Activated gamma-delta T cell treated with Interleukin-2 at 50 U/mL for 16 hours (primary cell): ENCODE measurements at regions not wholly inside any gene's neighbourhood (a gene's known extent, or its start where the extent isn't known, plus 50 kb on each side); places are given as distances from the start of the nearest gene placed in this dataset.
"Not testable (repeated sequence)": the region's sequence is repeated elsewhere in the genome, so short reads cannot be mapped to it uniquely, and the experiment has no call there.

Source experiments
- DNase-seq: peaks from one replicate; pipeline ENCODE4 v3.0.0-alpha.2; 2020

DNA sequence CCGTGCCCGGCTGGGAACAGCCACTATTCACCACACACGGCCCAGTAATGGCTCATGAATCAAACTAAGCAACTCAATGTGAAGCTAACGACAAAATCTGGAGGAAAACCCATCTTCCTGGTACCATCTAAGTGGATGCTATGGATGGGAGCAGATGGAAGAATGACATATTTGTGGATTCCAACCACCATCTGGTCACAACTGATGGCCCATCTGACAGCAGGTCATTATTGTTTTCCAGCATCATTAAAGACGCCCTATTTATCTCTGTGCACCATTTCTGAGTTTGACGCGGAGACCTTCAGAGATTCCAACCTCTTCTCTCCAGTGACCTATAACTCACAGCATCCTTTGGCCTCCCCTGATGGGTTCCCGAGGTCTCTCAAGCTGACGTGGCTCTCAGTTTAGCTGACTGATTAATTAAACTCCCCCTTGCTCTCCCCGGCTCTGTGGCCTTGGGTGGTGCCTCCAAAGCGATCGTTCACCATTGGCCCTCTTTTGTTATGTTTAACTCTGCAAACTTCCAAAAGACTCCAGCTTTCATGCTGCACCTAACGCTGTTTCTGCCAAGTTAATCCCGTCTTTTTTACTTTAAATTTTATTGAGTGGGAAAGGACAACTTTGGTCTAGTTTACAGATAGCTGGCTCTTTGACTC is 1514.4 kb downstream of the BRD1 start:
- no peak for DNase-seq

- no peak for DNase-seq
Measured at GRCh38 chr22:48310740-48311139, 1516.9 kb downstream of the BRD1 start.

DNA sequence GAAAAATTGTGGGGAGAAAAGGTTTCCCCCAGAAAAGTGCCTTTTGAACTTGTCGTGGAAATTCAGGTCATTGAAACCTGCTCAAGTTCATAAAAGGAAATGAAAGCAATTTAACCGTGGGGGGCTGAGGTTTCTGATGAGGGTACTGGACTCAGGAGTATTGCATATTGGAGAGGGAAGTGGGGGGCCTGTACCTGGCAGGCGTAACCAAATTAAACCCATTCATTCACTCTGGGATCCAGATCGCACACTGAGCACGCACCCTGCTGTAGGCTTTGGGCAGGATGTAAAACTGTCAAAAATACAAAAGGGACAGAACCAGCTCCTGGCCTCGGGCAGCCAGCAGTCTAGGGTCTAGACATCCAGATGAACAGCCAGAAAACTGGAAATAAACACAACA is 1517.4 kb downstream of the BRD1 start:
- DNase-seq, result no peak

GRCh38 chr22:48309836-48310235 is 1517.8 kb downstream of the BRD1 start:
- DNase-seq, result no peak

DNA sequence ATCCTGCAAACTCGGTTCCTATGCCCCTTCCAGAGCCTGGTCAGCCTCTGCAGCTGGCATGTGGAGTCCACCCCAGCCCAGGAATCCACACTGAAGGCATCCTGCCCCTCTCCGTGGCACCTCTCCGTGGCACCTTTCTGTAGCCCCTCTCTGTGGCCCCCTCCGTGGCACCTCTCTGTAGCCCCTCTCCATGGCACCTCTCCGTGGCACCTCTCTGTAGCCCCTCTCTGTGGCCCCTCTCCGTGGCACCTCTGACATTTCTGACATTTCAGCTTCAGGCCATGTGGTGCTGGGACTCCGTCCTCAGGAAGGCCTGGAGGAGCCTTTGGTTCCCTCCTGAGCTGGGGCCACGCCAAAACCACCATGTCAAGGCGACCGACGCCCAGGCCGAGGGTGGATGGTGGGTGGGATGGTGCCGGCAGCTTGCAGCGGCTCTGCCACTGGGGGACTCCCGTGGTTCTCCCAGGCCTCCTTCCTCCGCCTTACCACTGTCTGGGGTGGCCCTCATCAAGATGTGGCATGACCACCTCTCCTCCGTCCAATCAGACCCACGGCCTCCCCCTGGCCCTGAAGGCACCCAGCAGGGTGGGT is 1518.5 kb downstream of the BRD1 start:
- no peak for DNase-seq

- DNase-seq, result no peak
Measured at GRCh38 chr22:48307931-48308330, 1519.7 kb downstream of the BRD1 start.

DNA sequence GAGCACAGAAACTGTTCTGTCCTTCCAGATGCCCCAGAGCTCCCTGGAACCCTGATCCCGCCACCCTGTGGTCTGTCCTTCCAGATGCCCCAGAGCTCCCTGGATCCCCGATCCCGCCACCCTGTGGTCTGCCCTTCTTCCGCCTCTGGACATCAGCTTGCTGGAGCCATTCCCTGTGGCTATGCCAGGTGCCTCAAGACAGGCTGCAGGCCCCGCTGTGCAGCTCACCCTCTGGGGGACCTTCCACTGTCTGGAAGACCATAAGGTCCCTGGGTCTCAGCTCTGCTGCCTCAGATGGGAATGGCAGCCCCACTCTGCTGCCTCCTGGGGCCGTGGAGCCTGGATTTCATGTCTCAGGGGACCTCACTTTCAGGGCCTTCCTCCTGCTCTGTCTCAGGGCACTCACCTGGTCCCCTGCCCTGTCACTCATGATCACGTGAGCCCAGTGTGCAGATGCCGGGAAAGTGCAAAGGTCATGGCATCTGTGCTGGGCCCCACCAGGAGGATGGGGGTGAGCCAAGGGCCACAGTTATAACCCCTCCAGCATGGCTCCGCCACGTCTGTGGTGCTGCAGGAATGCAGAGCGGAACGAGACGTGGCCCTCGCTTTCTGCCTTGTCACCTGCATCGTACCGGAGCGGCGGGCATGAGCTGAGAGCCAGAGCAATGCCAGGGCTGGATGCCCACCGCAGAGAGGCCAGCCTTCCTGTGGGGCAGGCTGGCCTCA is 1520.7 kb downstream of the BRD1 start:
- no peak for DNase-seq

DNA sequence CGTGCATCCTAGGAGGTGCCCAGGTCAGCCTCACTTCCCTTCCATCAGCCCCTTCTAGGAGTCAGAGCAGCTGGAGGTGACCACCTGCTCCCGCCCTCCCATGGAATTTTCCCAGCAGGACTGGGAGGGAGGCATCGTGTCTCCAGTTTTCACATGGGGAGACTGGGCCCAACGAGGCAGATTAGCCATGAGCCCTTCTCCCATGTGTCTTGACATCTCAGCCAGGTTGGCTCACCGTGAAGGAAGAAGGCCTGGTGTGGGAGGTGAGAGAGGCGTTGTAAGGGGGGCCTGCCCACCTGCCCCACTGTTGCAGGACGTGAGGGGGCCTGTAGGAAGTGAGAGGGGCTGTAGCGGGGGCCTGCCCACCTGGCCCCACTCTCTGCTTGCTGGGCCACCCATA is 1521.4 kb downstream of the BRD1 start:
- DNase-seq, result no peak

DNA sequence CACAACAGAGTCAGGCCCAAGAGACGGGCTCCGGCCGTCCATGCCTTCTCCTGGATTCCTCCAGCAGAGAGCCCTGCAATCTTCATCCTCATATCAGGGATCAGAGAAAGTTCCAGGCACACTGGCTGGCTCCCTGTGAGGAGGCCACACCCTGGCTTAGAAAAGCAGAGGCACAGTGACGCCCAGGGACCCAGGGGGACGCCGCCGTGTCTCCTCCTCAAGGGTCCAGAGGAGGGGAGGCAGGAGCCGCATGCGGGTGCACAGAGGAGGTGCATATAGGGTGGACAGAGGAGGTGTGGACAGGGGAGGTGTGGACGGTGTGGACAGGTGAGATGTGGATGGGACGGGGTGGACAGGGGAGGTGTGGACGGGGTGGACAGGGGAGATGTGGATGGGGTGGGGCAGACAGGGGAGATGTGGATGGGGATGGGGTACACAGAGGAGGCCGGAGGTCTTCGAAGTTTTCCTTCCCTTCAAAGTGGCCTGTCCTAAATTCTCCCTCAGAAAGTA is 1521.9 kb downstream of the BRD1 start:
- DNase-seq, result no peak

- no peak for DNase-seq
Measured at GRCh38 chr22:48303369-48303725, 1524.3 kb downstream of the BRD1 start.

DNA sequence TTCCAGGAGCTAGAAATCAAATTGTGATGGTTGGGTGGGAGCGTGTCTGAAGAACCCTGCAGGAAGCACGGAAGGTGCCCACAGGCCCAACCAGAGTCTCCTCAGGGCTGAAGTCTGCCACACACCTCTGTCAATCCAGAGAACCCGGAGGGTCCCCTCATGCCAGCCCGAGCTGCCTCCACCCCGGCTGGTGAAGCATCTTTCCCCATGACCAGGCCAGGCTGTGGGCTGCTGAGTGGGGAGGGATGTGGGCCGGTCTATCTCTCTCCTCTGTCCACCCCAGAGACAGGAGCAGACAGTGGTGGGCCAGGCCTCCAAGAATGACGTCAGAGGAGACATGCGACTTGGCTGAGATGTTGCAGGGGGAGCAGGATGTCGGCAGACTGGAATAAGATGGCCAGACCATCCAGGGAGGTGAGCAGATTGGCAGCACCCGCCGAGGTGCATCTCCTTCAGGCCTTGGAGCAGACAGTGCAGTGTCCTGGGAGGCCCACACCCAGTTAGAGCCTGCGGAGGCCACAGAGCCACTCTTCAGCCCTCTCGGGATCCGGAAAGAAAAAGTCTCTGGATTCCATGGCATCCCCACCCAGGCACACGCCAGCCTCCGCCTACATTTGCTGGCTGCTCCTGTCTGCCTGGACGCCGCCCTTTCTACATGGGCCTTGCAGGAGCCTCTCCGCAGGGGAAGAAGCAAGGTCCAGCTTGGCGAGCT is 1524.9 kb downstream of the BRD1 start:
- no peak for DNase-seq

- no peak for DNase-seq
Measured at GRCh38 chr22:48301908-48302307, 1525.8 kb downstream of the BRD1 start.

GRCh38 chr22:48301421-48301820 is 1526.3 kb downstream of the BRD1 start:
- no peak for DNase-seq

DNA sequence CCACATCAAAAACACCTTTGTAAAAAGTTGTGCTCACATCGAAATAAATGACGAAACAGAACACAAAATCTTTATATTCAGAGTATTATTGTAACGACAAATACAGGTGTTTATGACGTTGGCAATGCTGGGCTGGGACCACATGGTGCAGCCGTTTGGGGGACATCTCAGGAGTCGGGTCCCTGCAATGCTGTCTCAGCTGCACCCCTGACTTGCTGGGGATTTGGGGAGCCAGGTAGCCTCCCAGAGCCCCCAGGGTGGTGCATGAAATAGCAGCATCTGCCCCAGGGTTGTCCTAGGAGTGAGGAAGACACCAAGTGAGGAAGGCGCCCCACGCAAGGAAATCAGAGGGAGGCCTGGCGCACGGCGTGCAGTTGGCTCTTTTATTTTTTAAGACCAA is 1526.8 kb downstream of the BRD1 start:
- DNase-seq, result no peak

GRCh38 chr22:48299801-48300200 is 1527.9 kb downstream of the BRD1 start:
- DNase-seq, result no peak

- no peak for DNase-seq
Measured at GRCh38 chr22:48299124-48299523, 1528.5 kb downstream of the BRD1 start.

DNA sequence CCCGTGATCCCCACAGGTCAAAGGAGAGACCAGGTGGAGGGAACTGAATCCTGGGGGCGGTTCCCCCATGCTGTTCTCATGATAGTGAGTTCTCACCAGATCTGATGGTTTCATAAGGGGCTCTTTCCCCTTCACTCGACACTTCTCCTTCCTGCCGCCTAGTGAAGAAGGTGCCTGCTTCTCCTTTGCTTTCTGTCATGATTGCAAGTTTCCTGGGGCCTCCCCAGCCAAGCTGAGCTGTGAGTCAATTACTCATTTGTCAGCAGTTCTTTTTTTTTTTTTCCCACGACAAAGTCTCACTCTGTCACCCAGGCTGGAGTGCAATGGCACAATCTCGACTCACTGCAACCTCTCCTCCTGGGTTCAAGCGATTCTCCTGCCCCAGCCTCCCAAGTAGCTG is 1530.4 kb downstream of the BRD1 start:
- no peak for DNase-seq

- not testable (repeated sequence) for DNase-seq
Measured at GRCh38 chr22:48289954-48290353, 1527.5 kb downstream of the TBC1D22A start.

DNA sequence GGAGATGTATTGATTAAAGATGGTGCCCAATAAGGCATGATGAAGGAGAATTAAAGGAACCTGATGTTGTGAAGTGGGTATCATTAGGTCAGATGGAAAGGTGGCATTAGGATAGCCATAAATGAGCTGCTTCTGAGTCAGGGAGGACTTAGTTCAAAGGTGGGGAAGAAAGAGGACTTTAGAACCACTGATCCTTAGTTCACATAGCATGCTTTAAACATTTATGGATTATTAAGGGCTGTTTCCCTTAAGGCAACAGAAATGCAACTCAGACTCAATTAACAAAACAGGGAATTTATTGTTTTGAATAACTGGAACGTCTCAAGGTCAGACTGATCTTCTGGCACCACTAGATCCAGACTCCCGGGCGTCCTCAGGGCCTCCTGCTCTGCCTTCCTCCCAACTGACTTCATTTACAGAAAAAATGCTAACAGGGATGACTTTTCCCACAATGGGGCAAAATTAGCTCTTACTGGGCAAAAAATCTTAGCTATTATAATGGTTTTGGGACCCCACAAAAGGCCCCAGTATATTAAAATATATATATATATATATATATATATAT is 1526.0 kb downstream of the TBC1D22A start:
- DNase-seq, result no peak

- DNase-seq, result no peak
Measured at GRCh38 chr22:48287031-48287430, 1524.6 kb downstream of the TBC1D22A start.

- no peak for DNase-seq
Measured at GRCh38 chr22:48284671-48285070, 1522.2 kb downstream of the TBC1D22A start.

DNA sequence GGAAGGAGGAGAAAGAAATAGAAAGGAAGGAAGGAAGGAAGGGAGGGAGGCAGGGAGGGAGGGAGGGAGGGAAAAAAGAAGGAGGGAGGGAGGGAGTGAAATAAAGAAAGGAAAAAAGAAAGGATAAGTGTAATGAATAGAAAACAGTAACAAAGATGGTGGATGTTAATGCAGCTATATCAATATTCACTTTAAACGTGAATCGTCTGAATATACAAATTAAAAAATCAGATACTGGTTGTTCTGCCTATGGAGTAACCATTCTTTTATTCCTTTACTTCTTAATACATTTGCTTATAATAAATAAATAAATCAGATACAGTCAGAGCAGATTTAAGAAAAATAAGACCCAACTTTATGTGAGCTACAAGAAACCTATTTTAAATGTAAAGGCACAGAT is 1520.4 kb downstream of the TBC1D22A start:
- no peak for DNase-seq

DNA sequence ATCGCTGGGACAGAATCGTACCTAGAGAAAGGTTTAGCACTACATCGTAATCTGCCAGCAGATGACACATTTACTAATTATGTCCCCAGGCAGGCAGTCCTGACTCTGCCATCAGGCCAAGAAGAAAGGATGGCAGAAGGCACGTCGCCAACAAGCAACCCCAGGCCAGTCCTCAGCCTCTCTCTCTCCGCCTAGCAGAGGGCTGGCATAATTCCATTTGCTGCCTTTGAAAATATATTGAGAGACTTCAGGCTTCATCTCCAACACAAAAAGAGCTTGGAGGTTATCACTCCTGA is 1517.0 kb downstream of the TBC1D22A start:
- DNase-seq, result no peak
